ENCODE measurements at regions not wholly inside any gene's neighbourhood (a gene's known extent, or its start where the extent isn't known, plus 50 kb on each side); places are given as distances from the start of the nearest gene placed in this dataset.

DNA sequence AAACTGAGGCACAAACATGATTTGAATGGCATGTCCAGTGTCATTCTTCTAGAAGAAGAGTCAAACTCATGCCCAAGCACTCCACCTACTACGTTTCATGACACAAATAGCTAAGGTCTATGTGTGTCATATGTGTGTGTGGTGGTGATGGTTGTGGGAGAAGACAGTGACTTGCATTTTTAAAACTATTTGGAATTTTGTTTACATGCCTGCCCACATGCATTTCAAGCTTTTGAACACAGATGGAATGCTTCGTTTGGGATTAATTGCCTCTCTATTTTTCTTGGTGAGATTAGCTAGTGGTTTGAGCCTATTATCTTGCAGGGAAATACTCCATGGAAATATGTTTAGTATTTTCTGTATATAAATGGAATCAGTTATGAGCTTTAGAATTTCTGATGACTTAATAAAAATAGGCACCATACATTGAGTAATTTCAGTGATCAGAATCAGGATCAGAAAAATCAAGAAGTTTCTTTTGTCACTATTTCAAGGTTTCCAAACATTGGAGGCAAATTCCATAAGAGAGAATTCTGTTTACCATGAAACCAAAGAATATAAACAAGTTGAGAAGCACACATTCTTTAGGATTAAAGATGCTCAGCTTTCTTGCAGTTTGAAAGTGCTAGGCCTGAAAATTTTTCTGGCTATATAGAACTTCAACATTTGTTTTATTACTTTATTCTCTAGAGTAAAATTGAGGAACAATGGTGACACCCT is 260.3 kb upstream of the SEMA6A start:
- DNase-seq (ENCODE audit: low read depth in 1 of 2, low spot score in 1 of 2) = no peak

DNA sequence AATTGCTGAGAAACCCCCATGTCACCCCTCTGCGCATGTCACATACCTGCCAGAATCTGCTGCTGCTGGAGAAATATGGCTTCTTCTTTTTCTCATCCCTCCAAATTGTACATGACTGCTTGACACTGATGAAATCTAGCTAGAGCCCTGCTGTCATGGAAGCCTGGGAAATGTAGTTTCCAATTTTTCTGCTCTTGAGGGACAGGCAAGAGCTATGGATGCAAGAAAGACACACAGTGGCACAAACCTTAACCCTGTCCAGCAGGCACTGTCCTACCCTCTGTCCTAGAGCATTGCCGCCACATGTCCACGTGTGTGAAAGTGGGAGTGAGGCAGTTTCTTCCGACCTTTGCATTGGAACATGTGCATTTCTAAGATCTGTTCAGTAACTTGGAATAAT is 255.5 kb upstream of the SEMA6A start:
- DNase-seq (ENCODE audit: low read depth in 1 of 2, low spot score in 1 of 2) = no peak

DNA sequence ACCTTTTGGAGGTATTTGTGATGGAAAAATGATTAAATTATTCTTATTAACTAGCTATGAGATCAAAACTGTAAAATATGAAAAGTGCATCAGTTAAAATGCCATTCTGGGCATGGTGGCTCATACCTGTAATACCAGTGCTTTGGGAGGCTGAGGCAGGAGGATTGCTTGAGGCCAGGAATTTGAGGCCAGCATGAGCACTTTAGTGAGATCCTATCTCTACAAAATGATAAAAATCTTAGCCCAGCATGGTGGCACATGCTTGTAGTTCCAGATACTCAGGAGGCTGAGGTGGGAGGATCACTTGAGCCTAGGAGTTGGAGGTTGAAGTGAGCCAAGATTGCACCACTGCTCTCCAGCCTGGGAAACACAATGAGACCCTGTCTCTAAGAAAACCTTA is 252.5 kb upstream of the SEMA6A start:
- DNase-seq (ENCODE audit: low read depth in 1 of 2, low spot score in 1 of 2) = no peak

DNA sequence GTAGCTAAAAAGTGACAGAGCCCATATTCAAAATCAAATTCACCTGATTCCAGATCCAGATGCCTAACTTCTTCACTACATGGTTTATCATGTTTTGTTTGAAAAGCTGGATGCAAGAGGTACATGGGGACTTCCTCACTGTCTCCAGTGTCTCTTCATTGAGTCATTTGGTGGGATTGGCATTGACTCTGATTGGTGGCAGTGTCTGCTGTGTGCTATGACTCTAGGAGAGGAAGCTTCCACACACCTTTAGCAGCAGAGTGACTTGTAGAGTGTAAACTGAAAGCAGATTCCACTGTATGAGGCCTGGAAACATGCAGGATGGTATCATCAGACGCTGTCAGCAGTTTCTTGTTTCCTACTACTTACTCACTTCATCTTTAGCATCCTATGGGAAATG is 250.9 kb upstream of the SEMA6A start:
- DNase-seq (ENCODE audit: low read depth in 1 of 2, low spot score in 1 of 2) = no peak

DNA sequence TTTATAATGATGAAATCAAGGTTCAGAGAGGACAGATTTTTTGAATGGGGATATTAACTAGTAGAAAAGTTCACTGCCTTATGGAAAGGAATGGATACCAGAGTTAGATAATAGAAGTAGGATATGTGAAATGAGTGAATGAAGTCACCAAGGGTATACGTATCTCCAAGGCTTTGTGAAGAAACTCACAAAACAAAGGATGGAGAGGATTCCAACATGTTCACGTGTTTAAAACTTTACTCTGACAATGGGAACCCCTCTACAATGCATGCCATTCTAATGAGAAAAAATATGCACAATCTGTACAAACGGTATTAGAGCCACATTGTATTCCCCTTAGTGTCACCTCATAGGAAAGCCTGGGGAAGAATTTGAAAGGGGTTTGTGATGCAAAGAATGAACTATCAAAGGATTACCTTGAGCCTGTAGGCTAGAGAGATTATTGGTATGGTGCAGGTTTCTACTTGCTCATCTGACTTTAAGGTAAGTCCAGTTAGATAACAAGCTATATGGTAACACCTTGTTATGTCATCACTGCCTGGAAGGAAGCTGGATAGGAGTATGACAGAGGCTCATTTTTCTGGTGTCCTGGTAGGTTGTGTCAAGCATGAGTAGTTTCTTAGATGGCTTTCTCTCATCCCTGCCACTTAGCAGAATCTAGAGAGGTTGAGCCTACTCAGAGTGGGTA is 250.3 kb upstream of the SEMA6A start:
- no peak for DNase-seq (ENCODE audit: low read depth in 1 of 2, low spot score in 1 of 2)

DNA sequence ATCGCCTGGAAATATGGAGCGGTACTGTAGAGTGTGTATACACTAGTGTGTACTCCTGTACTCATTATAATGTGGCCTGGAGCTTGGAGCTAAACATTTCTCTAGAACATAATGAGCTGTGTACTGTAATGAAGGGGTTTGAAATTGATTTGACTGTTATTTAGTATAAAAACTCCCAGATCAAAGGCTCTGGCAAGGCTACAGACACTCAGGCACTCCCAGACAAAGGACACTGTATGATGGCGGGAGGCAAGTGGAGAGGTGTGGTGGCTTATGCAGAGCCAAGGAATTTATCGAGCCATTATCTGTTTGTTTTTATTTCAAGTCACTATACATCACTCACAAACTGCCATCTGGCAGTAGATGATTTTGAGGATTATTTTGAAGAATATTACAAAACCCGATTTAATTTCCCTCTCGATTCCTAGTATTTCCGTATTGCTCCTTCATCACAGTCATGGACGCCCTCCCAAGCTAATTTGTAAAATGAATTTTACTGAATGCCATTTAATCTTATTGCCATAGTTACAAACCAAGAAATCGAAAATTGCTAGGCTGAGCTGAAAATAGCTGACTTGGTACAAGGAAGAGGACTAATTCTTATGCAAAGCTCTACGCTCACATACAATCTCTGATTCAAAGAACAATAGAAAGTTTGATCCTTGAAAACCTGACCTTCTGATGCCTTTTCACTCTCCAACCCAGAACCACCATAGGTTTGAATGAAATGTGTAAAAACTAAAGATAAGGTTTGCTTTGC is 240.2 kb upstream of the SEMA6A start:
- no peak for DNase-seq (ENCODE audit: low read depth in 1 of 2, low spot score in 1 of 2)

DNA sequence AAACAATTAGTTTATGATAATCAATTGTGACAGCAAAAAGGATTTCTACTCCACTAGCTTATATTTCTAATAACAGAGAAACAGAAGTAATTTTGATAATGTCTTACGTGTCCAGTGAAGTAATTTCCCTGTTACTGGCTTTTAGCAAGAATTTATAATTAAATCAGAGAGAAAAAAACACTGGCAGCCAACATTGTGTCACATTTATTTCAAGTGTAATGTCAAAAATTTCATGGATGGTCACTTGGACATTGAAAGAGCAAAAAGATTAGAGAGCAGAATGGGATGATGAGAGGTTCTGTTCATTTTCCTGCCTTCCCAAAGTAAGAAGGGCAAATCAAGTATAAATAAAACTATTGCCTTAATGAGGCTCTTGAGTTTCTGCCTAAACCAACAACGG is 239.3 kb upstream of the SEMA6A start:
- no peak for DNase-seq (ENCODE audit: low read depth in 1 of 2, low spot score in 1 of 2)

DNA sequence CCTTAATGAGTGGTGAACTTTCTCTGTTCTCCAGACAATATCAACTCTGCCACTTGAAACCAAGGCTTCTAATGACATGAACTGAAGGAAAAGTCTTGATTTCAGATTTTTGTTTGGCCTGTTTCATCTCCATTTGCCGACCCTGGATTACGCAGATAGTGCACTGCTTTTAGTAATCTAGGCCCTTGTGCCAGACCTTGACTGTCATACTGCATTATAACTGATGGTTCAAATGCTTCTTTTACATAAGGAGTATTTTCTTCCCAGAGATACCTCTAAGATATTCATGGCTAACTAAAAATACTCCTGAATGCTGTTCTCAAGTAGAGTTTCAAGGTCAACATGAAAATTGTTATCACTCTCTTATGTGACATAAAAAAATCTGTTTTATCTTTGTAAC is 238.7 kb upstream of the SEMA6A start:
- no peak for DNase-seq (ENCODE audit: low read depth in 1 of 2, low spot score in 1 of 2)

DNA sequence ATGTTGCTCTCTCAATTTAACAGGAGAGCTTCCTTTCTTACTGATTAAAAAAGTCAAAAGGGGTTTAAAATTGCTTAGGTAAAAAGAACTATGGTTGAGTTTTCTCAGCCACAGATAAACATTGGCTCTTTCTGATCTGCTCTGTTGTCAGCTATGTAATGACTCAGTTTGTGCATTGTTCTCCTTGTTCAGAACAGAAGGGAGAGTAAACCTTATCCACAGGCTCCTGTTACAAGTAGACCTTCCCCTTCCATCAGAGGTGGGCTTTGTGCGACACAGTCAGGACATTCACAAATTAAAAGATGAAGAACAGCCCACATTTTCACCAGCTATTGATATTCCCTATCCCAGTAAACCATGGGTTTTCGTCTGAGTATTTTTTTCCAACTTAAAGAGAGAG is 236.3 kb upstream of the SEMA6A start:
- no peak for DNase-seq (ENCODE audit: low read depth in 1 of 2, low spot score in 1 of 2)

DNA sequence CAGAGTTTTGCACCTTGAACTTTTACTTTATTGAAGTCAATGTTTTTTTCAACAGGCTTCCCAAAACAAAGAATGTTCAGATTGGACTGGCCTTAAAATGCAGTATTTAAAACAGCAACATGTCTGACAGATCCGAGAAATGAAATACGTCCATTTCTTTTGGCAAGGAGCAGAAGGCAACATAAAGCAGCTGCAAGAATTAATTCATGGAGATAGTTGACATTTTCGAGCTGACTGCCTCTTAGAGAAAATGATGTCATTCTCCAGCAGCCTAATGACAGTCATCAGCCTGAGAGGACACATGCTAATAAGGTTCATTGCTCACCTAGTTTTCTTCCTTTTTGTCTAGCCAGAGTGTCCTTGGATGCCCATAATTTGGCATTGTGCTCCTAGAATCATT is 232.2 kb upstream of the SEMA6A start:
- DNase-seq (ENCODE audit: low read depth in 1 of 2, low spot score in 1 of 2) = no peak

DNA sequence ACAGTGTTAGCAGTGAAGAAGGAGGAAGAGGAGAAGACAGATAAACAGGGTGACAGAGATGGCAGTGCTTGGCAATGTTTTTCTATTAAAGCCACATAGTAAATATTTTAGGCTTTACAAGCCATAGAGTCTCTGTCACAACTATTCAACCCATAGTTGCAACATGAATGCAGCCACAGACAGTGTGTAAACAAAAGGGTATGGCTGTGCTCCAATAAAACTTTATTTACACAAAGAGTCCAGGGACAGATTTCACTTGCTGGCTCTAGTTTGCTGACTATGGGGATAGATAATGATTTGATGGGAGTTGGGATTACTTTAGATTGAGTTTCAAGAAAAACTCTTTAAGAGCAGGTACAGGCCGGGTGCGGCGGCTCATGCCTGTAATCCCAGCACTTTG is 224.8 kb upstream of the SEMA6A start:
- no peak for DNase-seq (ENCODE audit: low read depth in 1 of 2, low spot score in 1 of 2)

DNA sequence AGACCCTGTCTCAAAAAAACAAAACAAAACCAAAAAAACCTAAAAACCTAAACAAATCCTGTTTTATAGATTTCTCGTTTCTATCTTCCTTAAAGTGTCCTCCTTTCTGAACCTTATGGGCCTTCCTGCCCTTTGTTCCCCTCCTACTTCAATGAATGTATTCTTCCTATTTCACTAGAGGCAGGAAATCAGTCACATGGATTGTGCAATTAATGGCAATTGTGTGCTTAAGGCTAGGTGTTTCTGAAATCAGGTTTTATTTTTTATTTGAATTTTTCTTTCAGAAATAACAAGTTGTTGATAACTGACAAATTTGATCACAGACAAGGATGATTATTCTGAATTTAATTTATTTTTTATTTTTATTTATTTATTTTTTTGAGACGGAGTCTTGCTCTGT is 220.6 kb upstream of the SEMA6A start:
- DNase-seq (ENCODE audit: low read depth in 1 of 2, low spot score in 1 of 2) = no peak

DNA sequence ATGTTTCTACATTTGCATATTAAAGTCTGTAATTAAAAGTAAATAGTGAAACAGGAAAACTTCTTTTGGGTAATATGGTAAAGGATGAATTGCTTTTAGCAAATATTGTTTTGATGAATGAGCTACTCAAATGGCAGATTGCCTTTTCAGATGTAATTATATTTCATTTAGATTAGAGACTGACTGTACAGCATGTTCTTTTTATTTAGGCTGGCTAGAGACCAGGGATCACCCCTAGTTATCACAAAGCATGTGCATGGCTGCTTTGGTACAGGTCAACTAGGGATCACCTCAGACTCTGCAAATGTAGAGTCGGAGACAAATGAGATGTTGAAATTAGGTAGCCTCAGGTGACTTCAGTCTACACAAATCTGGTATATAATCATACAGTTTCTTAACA is 214.9 kb upstream of the SEMA6A start:
- DNase-seq (ENCODE audit: low read depth in 1 of 2, low spot score in 1 of 2) = no peak

DNA sequence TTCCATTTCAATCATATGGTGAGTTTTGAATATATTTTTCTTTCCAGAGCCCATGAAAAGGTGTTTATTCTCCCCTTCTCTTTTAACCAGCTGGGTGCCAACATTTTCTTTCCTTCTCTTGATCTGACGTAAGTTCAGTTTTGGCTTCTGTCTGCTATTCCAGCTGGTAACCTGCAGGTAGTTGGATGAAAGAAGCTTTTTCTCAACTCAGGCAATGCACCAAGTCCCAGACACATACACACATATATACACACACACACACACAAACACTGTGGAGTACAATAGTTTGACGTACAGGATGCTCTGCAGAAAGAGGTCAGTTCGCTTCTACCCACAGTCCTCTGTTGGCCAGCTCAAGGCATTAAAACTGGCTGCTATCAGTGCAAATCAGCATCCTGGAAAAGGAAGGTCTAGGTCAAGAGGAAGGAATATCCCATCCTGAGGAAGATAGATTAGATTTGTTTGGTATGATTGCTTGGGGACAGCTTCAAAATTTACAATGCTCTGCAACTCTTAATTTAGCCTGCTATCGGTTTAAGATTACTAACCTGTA is 214.3 kb upstream of the SEMA6A start:
- no peak for DNase-seq (ENCODE audit: low read depth in 1 of 2, low spot score in 1 of 2)

DNA sequence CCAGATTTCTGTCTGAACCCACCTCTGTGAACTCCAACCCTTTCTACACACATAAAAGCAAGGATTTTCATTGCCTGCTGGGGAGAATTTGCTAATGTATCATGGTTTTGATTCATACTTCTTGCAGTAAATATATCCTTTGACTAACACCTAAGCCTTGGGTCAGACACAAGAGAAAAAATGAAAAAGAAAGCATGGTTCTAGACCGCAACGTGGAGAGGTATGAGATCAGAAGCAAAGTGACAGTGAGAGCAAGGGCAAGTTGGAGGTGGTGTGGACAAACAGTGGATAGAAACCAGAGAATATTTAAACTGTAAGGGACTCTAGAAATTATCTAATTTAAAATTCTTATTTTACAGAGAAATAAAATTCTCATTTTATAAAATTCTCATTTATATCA is 212.9 kb upstream of the SEMA6A start:
- DNase-seq (ENCODE audit: low read depth in 1 of 2, low spot score in 1 of 2) = no peak

DNA sequence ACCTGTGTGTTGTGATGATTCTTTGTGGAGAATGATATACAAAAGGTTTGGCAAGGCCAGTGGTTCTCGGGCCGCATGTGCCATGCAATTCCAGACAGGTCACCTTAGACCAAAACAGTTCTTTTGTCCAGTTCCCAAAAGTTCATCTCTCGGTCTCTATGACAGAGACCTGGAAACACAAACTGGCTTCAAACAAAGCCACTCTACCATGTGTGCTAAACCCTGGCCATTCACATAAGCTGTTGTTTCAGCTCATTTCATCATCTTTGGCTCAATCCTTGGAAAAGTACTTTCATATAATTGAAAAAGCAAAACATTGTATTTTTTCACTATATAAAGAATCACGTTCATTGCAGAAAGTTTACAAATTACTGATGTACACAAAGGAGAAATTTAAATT is 210.5 kb upstream of the SEMA6A start:
- DNase-seq (ENCODE audit: low read depth in 1 of 2, low spot score in 1 of 2) = no peak

DNA sequence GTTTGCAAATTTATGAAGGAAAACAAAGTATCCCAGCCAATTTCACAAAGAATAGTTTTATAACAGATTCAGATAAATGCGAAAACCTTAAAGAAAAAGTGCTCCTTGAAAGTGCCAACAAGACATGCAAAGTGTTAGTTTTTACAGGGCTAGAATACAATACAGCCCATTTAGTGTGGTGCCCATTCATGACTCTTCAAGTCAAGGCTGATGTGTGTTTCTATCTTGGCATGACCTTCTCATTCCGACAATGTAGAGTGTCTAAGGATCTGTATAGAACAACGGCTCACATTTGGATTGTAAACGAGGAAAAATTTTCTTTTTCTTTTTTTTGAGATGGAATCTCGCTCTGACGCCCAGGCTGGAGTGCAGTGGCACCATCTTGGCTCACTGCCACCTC is 205.2 kb upstream of the SEMA6A start:
- no peak for DNase-seq (ENCODE audit: low read depth in 1 of 2, low spot score in 1 of 2)

DNA sequence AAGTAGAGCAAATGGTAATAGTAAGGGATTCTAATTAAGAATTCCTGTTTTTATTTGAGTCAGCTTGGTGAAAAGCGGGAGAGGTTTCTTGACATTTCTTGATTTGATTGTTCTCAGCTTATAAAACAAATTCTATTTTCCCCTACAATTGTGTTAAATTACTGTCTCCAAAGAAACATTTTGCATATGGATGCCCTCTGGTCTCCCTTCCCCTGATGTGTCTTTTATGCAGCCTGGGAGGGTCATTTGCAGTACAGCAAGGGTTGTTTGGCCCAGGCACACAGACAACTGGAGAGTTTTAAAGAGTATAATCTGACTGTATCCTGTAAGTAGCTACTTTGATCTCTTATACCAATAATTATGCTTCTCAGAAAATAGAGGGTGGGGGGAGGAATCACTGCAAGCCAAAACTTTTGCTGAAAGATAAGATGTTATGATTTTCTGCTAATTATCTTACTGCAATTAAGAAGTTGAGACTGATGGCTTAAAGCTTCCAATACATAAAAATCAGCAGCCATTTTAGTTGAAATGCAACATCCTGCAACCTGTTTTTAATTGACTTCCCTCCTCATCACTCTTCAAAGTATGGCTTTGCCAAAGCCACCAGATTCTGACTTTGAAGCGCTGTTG is 204.1 kb upstream of the SEMA6A start:
- no peak for DNase-seq (ENCODE audit: low read depth in 1 of 2, low spot score in 1 of 2)

DNA sequence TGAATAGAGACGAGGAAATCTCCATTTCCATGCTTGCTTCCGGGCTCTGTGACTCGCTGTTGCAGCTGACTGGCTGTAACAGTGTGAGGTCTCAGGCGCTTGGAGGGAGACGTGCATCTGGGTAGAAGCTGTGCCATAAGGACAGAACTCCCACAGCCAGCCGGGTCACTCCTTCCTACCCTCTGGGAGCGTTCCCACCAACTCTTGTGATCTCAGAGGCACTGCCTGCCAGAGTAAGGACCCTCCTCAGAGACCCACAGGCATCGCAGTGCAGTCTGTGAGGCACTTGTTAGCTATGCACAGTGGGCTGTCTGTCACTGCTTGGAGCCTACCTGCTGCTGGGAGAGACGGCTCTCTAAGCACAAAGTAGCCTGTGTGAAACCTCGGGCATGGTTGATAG is 203.4 kb upstream of the SEMA6A start:
- DNase-seq (ENCODE audit: low read depth in 1 of 2, low spot score in 1 of 2) = no peak

DNA sequence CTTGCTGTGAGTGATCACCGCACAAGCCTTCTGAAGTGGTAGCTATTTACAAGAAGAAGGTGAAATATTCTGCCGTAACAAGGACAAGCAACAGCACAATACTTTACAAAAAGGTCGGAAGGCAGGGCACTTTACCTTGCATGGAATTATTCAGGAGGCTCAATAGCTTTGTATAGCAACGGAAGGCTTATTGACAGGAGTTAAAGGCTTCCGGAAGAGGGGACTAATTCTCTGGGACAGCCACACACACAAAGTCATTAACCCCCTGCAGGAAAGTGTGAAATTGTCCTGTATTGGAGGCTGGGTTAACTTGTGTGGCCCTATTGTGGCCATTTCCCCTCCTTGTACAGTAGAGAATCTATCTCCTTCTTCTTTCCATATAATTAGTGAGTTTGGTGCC is 199.3 kb upstream of the SEMA6A start:
- no peak for DNase-seq (ENCODE audit: low read depth in 1 of 2, low spot score in 1 of 2)

DNA sequence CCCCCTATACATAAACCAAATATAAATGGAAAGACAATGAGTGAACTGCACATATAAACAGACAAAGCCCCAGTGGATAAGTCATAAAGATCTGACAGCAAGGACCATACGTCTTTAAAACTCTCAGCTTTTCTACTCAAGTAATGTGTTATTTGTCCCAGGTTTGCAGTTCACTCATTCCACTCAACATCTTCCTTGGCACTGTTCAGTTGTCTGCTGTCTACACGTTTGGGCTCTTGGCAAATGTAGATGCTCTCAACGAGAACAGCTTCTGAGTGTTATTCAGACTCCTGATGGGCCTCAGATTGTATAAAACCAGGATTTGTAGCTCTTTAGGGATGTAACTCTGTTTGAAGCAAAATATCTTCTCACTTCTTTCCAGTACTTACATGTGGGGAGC is 198.2 kb upstream of the SEMA6A start:
- no peak for DNase-seq (ENCODE audit: low read depth in 1 of 2, low spot score in 1 of 2)

DNA sequence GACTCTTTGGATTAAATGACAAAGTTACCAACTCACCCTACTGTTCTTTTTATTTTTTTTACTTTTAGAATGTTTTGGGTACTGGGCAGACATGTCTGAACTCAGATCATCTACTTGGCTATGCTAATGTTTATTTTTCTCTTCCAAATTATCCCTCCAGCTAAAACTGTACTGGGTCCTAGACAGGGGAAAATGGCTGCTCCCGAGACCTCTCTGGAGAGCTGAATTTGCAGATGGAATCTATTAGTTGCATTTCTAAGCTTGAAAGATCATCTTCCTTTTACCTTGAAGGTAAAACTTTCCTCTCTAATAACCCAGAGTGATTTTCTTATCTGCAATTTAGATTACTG is 197.5 kb upstream of the SEMA6A start:
- no peak for DNase-seq (ENCODE audit: low read depth in 1 of 2, low spot score in 1 of 2)
